ENCODE measurements at regions not wholly inside any gene's neighbourhood (a gene's known extent, or its start where the extent isn't known, plus 50 kb on each side); places are given as distances from the start of the nearest gene placed in this dataset.

GRCh38 chr6:21909321-21909720 lies 315.8 kb downstream of the SOX4 start:
- TF ChIP-seq ESRRA (IDR thresholded peaks at IDR 0.05; ENCODE audit: borderline replicate concordance, low read length) (no peak), NR3C1 (IDR thresholded peaks at IDR 0.05) (no peak)

Measured in A549 (cell line).